ENCODE measurements at regions not wholly inside any gene's neighbourhood (a gene's known extent, or its start where the extent isn't known, plus 50 kb on each side); places are given as distances from the start of the nearest gene placed in this dataset.
"Not testable (repeated sequence)": the region's sequence is repeated elsewhere in the genome, so short reads cannot be mapped to it uniquely, and the experiment has no call there.

DNA sequence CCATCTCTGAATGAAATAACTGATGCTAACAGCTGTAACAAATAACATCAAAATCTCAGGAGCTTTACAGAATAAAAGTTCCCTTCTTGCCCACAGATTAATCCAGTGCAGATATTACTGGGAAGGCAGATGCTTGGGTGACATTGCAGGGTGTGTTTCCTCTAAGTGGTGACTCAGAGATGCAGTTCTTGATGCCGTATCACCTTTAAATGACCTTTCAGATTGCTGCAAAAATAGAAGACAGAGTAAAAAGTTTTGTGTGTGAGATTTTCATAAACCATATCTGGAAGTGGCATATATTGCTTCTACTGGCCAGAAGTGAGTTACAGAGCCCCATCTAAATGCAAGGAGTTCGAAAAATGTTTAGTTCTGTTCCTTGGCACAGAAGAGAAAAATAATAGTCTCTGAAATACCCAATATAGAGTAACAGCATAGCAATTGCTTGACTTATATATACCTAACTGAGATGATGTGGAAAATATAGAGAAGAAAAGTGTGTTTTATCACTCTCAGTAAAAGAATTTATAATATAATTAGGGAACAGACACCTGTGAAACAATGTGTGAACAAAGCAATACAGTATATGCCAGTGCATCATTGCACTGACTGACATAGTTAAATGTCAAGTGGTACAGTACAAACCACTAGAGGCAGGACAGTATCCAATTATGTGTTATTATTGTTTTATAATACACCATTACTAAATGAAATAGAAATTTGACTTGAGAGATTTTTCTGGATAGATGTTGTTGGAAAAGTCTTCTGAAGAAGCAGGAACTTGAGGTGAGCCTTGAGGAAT is 430.7 kb upstream of the CBLB start:
- DNase-seq (ENCODE audit: low read depth in 2 of 3, low spot score in 2 of 3), result no peak

DNA sequence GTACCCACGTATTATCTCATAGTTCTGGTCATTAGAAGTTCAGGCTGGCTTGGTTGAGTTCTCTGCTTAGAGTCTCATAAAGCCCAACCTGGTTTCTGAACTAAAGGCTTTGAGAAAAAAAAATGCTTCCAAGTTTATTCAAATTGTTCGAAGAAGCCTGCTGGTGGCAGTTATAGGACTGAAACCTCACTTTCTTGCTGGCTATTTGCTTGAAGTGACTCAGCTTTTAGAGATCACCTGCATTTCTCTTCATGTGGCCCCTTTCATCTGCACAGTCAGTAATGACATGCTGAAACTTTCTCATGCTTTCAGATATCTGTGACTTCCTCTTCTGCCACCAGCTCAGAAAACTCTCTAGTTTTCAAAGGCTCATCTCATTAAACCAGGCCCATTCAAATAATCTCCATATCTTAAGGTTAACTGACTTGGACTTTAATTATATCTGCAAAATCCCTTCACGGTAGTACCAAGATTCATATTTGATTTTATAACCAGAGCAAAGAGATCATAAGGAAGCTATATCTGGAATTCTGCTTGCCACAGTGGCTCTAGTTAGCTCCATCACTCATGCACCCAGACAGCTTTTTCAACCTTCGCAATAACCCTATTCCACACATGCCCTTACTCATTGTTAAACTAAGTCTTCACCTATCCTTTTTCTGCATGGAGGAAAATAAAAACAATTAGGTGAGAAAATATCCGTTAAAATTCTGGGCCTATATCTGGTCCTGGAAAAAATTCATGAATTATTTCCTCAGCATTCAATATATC is 433.8 kb upstream of the CBLB start:
- no peak for DNase-seq (ENCODE audit: low read depth in 2 of 3, low spot score in 2 of 3)

DNA sequence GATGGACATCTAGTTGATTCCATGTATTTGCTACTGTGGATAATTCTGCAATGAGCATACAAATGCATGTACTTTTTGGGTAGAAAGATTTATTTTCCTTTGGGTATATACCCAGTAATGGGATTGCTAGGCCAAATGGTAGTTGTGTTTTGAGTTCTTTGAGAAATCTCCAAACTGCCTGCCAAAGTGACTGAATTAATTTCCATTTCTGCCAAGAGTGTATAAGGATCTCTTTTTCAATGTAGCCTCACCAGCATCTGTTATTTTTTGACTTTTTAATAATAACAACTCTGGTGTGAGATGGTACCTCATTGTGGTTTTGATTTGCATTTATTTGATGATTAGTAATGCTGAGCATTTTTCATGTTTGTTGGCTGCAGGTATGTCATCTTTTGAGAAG is 435.0 kb upstream of the CBLB start:
- no peak for DNase-seq (ENCODE audit: low read depth in 2 of 3, low spot score in 2 of 3)

DNA sequence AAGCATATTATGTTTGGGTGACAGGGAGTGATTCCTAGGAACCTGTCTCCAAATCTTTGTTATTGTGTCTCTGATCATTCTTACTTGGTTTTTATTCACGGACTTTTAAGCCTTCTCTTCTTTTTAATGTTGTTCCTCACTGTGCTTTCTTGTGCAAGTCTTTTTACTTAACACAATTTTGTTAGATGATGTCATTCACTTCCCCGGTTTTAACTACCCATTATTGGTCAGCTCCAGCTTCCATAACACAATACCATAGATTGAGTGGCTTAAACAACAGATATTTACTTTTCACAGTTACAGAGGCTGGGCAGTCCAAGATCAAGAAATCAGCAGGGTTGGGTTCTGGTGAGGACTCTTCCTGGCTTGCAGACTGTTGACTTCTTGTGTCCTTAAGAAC is 436.3 kb upstream of the CBLB start:
- DNase-seq (ENCODE audit: low read depth in 2 of 3, low spot score in 2 of 3), result no peak

DNA sequence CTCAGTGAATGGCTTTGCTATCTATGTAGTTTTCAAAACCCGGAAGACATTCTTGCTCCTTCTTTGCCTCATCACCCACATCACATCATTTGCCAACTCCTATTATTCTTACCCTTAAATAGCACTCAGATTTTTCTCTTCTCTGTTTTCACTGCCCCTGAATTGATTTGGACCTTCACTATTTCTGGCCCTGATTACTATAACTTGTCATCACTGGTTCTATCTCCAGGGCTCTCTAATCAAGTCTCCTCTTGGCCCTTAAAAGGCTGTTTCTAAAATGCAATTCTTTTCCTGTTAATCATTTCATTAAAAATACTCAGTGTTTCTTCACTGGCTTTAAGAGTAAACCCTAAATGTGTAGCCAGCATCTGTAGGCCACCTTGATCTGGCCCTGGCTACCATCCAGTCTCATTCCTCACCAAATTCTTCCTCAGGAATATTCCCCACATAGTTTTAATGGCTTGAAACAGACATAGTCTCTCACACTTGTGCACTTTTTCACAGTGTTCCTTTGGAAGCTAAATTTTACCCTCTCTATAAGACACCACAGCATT is 437.1 kb upstream of the CBLB start:
- no peak for DNase-seq (ENCODE audit: low read depth in 2 of 3, low spot score in 2 of 3)

DNA sequence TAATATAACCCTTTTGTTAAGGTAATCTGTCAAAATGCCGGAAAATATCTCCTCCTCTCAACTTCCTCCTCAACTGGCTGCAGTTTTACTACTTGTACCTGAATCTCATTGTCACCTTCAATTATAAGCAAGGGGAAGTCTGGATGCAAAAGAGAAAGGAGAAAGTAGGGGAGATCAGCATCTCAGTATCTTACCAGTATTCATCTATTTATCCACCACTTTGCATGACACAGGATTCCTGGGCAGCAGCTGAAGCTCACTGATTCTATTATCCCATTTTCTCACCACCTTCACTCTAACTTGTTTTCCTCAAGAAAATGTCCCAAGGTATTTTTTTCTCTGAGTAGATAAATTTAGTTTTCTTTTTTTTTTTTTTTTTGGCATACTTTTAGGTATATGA is 440.5 kb upstream of the CBLB start:
- no peak for DNase-seq (ENCODE audit: low read depth in 2 of 3, low spot score in 2 of 3)

DNA sequence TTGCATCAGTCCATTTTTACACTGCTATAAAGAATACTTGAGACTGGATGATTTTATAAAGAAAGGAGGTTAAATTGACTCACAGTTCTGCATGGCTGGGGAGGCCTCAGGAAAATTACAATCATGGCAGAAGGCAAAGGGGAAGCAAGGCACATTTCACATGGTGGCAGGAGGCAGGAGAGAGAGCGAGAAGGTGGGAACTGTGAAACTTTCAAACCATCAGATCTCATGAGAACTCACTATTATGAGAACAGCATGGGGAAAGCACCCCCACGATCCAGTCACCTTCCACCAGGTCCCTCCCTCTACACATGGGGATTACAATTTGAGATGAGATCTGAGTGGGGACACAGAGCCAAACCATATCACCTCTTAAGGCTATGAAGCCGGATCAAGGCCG is 441.0 kb upstream of the CBLB start:
- DNase-seq (ENCODE audit: low read depth in 2 of 3, low spot score in 2 of 3), result not testable (repeated sequence)

DNA sequence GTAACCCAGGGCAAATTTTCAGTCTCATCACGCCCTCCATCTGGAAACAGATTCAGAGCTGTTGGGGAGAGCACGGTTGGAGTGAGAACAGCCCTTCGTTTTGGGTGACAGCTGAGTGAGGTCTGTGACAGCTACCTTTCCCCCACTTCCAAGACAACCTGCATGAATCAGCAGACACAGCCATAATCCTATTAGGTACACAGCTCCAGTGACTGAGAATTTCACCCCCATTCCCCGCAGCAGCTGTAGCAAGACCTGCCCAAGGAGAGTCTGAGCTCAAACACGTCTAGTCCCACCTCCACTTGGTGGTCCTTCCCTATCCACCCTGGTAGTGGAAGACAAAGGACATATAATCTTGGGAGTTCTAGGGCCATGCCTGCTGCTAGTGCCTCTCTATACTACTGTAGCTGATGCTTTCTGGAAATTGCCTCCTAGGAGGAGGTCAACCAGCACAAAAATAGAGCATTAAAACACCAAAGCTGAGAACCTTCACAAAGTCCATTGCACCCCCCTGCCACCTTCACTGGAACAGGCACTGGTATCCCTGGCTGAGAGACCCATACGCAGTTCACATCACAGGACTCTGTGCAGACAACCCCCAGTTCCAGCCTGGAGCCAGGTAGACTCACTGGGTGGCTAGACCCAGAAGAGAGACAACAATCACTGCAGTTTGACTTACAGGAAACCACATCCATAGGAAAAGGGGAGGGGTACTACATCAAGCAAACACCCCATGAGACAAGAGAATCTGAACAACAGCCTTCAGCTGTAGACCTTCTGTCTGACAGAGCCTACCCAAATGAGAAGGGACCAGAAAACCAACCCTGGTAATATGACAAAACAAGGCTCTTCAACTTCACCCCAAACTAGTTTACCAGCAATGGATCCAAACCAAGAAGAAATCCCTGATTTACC is 448.6 kb upstream of the CBLB start:
- DNase-seq (ENCODE audit: low read depth in 2 of 3, low spot score in 2 of 3), result no peak

GRCh38 chr3:106321438-106321837 is 452.6 kb upstream of the CBLB start:
- not testable (repeated sequence) for DNase-seq (ENCODE audit: low read depth in 2 of 3, low spot score in 2 of 3)

- DNase-seq (ENCODE audit: low read depth in 2 of 3, low spot score in 2 of 3), result no peak
Observed at GRCh38 chr3:106323586-106323985, 454.8 kb upstream of the CBLB start.

DNA sequence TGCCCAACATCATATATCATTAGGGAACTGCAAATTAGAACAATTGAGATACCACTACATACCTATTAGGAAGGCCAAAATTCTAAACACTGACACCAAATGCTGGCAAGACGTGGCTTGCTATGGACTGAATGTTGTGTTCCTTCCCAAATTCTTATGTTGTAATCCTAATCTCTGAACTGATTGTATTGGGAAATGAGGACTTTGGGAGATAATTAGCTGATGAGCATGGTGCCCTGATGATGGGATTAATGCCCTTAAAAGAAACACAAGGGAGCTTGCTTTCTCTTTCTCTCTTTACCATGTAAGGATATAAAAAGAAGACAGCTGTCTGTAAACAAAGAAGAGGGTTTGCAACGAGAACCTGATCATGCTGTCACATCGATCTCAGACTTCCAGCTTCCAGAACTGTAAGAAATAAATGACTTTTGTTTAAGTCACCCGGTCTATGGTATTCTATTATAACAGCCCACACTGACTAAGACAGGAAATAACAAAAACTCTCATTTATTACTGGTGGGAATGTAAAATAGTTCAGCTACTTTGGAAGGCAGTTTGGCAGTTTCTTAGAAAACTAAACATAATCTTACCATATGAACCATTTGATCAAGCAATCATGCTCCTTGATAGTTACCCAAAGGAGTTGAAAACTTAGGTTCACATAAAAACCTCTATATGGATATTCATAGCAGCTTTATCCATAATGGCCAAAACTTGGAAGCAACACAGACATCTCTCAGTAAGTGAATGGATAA is 458.3 kb upstream of the CBLB start:
- no peak for DNase-seq (ENCODE audit: low read depth in 2 of 3, low spot score in 2 of 3)

DNA sequence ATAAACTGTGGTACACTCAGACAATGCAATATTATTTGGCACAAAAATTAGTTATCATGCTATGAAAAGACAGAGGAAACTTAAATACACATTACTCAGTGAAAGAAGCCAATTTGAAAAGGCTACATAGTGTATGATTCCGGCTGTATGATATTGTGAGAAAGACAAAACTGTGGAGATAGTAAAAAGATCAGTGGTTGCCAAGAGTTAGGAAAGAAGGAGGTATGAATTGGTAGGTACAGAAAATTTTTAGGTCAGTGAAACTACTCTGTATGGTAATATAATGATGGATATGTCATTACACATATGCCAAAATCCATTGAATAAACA is 458.8 kb upstream of the CBLB start:
- DNase-seq (ENCODE audit: low read depth in 2 of 3, low spot score in 2 of 3), result no peak

GRCh38 chr3:106328224-106328623 is 459.4 kb upstream of the CBLB start:
- DNase-seq (ENCODE audit: low read depth in 2 of 3, low spot score in 2 of 3), result no peak

DNA sequence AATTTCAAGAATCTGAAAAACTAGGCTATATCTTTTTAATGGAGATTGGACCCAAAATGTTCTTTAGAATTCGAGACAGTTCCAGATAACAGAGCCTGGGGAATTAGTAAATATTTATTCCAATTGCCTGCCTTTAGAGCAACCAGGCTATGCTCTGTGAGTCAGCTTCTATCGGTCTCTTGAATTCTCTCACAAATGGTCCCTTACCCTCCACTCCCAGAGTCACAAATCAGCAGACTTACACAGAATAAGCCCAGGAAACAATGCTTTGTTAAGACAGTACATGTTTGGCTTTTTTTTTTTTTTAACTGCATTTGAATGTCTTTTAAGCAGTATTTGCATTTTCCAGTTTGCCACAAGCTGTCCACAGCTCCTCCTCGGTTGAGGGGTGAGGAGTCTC is 460.7 kb upstream of the CBLB start:
- no peak for DNase-seq (ENCODE audit: low read depth in 2 of 3, low spot score in 2 of 3)

- no peak for DNase-seq (ENCODE audit: low read depth in 2 of 3, low spot score in 2 of 3)
Observed at GRCh38 chr3:106331636-106332035, 462.8 kb upstream of the CBLB start.

DNA sequence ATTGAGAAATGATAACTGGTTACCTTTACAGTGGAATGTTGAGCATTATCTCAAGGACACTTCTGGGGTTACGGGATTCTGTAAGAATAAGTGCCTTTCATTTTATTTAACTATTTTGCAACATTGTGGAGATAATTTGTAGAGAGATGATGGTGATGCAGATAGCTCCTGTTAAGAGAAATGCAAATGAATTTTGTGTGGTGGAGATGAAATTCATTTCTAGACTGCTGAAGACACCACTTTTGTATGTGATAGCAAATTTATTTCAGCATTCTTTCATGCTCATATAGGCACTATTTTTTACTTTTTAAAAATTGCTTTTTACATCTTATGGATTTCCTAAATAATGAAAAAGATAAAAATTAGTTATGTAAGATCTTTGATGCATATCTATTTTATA is 463.3 kb upstream of the CBLB start:
- DNase-seq (ENCODE audit: low read depth in 2 of 3, low spot score in 2 of 3), result no peak

GRCh38 chr3:106332884-106333283 is 464.1 kb upstream of the CBLB start:
- peak in 2 of 3 experiments; percentile 37 for DNase-seq (ENCODE audit: low read depth in 2 of 3, low spot score in 2 of 3)

GRCh38 chr3:106333911-106334618 is 465.3 kb upstream of the CBLB start:
- DNase-seq (ENCODE audit: low read depth in 2 of 3, low spot score in 2 of 3), result peak in 1 of 3 experiments; percentile 28

- DNase-seq (ENCODE audit: low read depth in 2 of 3, low spot score in 2 of 3), result no peak
Observed at GRCh38 chr3:106336619-106337018, 467.8 kb upstream of the CBLB start.

DNA sequence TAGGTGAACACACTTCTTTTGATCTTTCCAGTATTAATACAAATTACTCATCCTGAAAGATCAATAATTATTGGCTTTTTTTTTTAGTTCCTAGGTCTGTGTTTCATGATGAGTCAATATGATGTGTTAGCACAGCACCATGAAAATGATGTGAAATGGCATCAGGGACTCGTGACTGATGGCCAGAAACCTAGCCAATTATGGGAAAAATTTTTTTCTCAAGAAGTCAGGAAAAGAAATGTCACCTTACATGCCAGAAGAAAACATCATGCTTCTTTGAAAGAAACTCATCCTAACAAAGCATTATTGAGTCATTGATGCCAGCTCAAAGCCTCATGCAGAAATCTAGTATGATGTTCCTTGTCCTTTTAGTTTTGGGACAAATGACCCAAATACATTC is 468.3 kb upstream of the CBLB start:
- DNase-seq (ENCODE audit: low read depth in 2 of 3, low spot score in 2 of 3), result no peak
